ENCODE measurements at regions not wholly inside any gene's neighbourhood (a gene's known extent, or its start where the extent isn't known, plus 50 kb on each side); places are given as distances from the start of the nearest gene placed in this dataset.

- TF ChIP-seq E2F6 (IDR thresholded peaks at IDR 0.05; ENCODE audit: borderline replicate concordance, low read depth) (no peak), TFCP2L1 (CRISPR knock-in tag; IDR thresholded peaks at IDR 0.05) (no peak)
These were observed 83.3 kb upstream of the KIT start (continued) for GRCh38 chr4:54574500-54574899.

GRCh38 chr4:54575919-54576318 is 81.8 kb upstream of the KIT start:
- no peaks in the 10 kb centered on the region for H3K4me1 ChIP-seq
- no peak overlapping the region for H3K4me2 ChIP-seq
- CTCF ChIA-PET = no interaction called here
- TF ChIP-seq HOXB13 (CRISPR knock-in tag; IDR thresholded peaks at IDR 0.05; ENCODE audit: low read depth) (no peak), KDM1A (IDR thresholded peaks at IDR 0.05; ENCODE audit: low read depth) (no peak), BHLHE40 (IDR thresholded peaks at IDR 0.05; ENCODE audit: low read depth, low read length) (no peak), JUN (IDR thresholded peaks at IDR 0.05) (no peak), ZNF302 (CRISPR knock-in tag; IDR thresholded peaks at IDR 0.05) (no peak), CEBPB (IDR thresholded peaks at IDR 0.05) (no peak), EP300 (IDR thresholded peaks at IDR 0.05) (no peak), FOXS1 (CRISPR knock-in tag; IDR thresholded peaks at IDR 0.05) (no peak)
- DNase-seq (ENCODE audit: low read depth in 1 of 2, low spot score in 1 of 2) (no peak), FAIRE-seq (no peak), ATAC-seq (no peak)
- no peaks in the 10 kb centered on the region for H3K9me3 ChIP-seq
- 0% methylated on average over 2 of the region's 2 CpGs for WGBS (ENCODE audit: missing lambda C conversion rate)
- H3K4me3 ChIP-seq = no peak overlapping the region
- POLR2A ChIA-PET = no interaction called here
- no peak overlapping the region for H3K27ac ChIP-seq

GRCh38 chr4:54581807-54582206 is 76.0 kb upstream of the KIT start:
- TF ChIP-seq BHLHE40 (IDR thresholded peaks at IDR 0.05; ENCODE audit: low read depth, low read length) = no peak
- no peak for TF ChIP-seq ATOH8 (CRISPR knock-in tag; IDR thresholded peaks at IDR 0.05; ENCODE audit: low read depth)
- TF ChIP-seq PBX3 (IDR thresholded peaks at IDR 0.05) = no peak
- no peak for TF ChIP-seq MAX (IDR thresholded peaks at IDR 0.05)
- no peak for TF ChIP-seq HES2 (IDR thresholded peaks at IDR 0.05)
- no peak for TF ChIP-seq ELK1 (IDR thresholded peaks at IDR 0.05; ENCODE audit: low read depth, low read length)
- no peak overlapping the region for H3K4me2 ChIP-seq
- no peak overlapping the region for H3K4me3 ChIP-seq
- WGBS (ENCODE audit: missing lambda C conversion rate) = 13% methylated on average over 2 of the region's 2 CpGs
- FAIRE-seq = no peak
- no peaks in the 10 kb centered on the region for H3K4me1 ChIP-seq
- POLR2A ChIA-PET = no interaction called here
- H3K27ac ChIP-seq = no peak overlapping the region
- ATAC-seq = no peak
- H3K9me3 ChIP-seq = no peaks in the 10 kb centered on the region
- DNase-seq (ENCODE audit: low read depth in 1 of 2, low spot score in 1 of 2) = no peak
- CTCF ChIA-PET = no interaction called here

GRCh38 chr4:54585321-54586000 is 72.3 kb upstream of the KIT start:
- H3K4me2 ChIP-seq = no peak overlapping the region
- no peaks in the 10 kb centered on the region for H3K9me3 ChIP-seq
- ATAC-seq (no peak), FAIRE-seq (no peak), DNase-seq (ENCODE audit: low read depth in 1 of 2, low spot score in 1 of 2) (no peak)
- H3K4me1 ChIP-seq = no peaks in the 10 kb centered on the region
- no peak overlapping the region for H3K4me3 ChIP-seq
- no peak overlapping the region for H3K27ac ChIP-seq
- CTCF ChIA-PET = interaction anchor here (0.6 kb wide), 1 partner anchor 386 kb away, joined by 3 read pairs; no protein-coding TSS in a partner anchor
- POLR2A ChIA-PET = no interaction called here
- 43% methylated on average over 8 of the region's 8 CpGs for WGBS (ENCODE audit: missing lambda C conversion rate)
- TF ChIP-seq TFCP2L1 (CRISPR knock-in tag; IDR thresholded peaks at IDR 0.05) = no peak
- no peak for TF ChIP-seq CBX8 (IDR thresholded peaks at IDR 0.05)
- no peak for TF ChIP-seq FOSL2 (IDR thresholded peaks at IDR 0.05)
- TF ChIP-seq FOSL2 (CRISPR knock-in tag; IDR thresholded peaks at IDR 0.05) = no peak
- TF ChIP-seq CTCF (IDR thresholded peaks at IDR 0.05) = no peak
- no peak for TF ChIP-seq MYC (IDR thresholded peaks at IDR 0.05; ENCODE audit: borderline replicate concordance, low read length)
- TF ChIP-seq KDM5A (IDR thresholded peaks at IDR 0.05) = no peak
- TF ChIP-seq ESRRA (IDR thresholded peaks at IDR 0.05; ENCODE audit: borderline replicate concordance, low read length) = no peak
- TF ChIP-seq NR3C1 (IDR thresholded peaks at IDR 0.05) = no peak
- TF ChIP-seq RCOR1 (IDR thresholded peaks at IDR 0.05; ENCODE audit: low read depth, low read length) = no peak
- TF ChIP-seq KDM1A (IDR thresholded peaks at IDR 0.05; ENCODE audit: low read depth) = no peak
- TF ChIP-seq MAFK (IDR thresholded peaks at IDR 0.05; ENCODE audit: partially characterized antibody) = no peak
- TF ChIP-seq GATA3 (IDR thresholded peaks at IDR 0.05; ENCODE audit: borderline replicate concordance) = no peak
- no peak for TF ChIP-seq ZC3H11A (IDR thresholded peaks at IDR 0.05)
- no peak for TF ChIP-seq E2F6 (IDR thresholded peaks at IDR 0.05; ENCODE audit: borderline replicate concordance, low read depth)

All from A549 (cell line).